NCI-H345 (cell line): ENCODE measurements at regions not wholly inside any gene's neighbourhood (a gene's known extent, or its start where the extent isn't known, plus 50 kb on each side); places are given as distances from the start of the nearest gene placed in this dataset.
"Not testable (repeated sequence)": the region's sequence is repeated elsewhere in the genome, so short reads cannot be mapped to it uniquely, and the experiment has no call there.

Experiments
- DNase-seq: peaks from one replicate; lab custom pipeline; 2025; lab: John Stamatoyannopoulos, UW

GRCh38 chr6:67558985-67559384 lies 1076.1 kb upstream of the ADGRB3 start:
- no peak for DNase-seq

- no peak for DNase-seq
These were observed 1090.1 kb upstream of the ADGRB3 start for GRCh38 chr6:67544851-67545452.

GRCh38 chr6:67541586-67541985 lies 1093.5 kb upstream of the ADGRB3 start:
- no peak for DNase-seq

GRCh38 chr6:67538032-67538431 lies 1097.0 kb upstream of the ADGRB3 start:
- no peak for DNase-seq

GRCh38 chr6:67535946-67536345 lies 1099.1 kb upstream of the ADGRB3 start:
- no peak for DNase-seq

GRCh38 chr6:67506352-67506751 lies 1128.7 kb upstream of the ADGRB3 start:
- no peak for DNase-seq

- no peak for DNase-seq
These were observed 1133.3 kb upstream of the ADGRB3 start for GRCh38 chr6:67501755-67502154.

- no peak for DNase-seq
These were observed 1137.3 kb upstream of the ADGRB3 start for GRCh38 chr6:67497749-67498148.

GRCh38 chr6:67496191-67496590 lies 1138.9 kb upstream of the ADGRB3 start:
- DNase-seq, result no peak

- DNase-seq, result no peak
These were observed 1141.4 kb upstream of the ADGRB3 start for GRCh38 chr6:67493682-67494081.

- no peak for DNase-seq
These were observed 1159.4 kb upstream of the ADGRB3 start for GRCh38 chr6:67475700-67476099.

GRCh38 chr6:67467341-67467740 lies 1167.7 kb upstream of the ADGRB3 start:
- no peak for DNase-seq

- DNase-seq, result not testable (repeated sequence)
These were observed 1172.4 kb upstream of the ADGRB3 start for GRCh38 chr6:67462725-67463124.

- DNase-seq, result no peak
These were observed 1175.5 kb upstream of the ADGRB3 start for GRCh38 chr6:67459556-67459955.

- DNase-seq, result no peak
These were observed 1176.8 kb upstream of the ADGRB3 start for GRCh38 chr6:67458265-67458664.

- no peak for DNase-seq
These were observed 1183.2 kb upstream of the ADGRB3 start for GRCh38 chr6:67451874-67452273.

GRCh38 chr6:67450641-67451040 lies 1184.4 kb upstream of the ADGRB3 start:
- DNase-seq, result no peak

- DNase-seq, result no peak
These were observed 1185.5 kb upstream of the ADGRB3 start for GRCh38 chr6:67449602-67450001.

- DNase-seq, result no peak
These were observed 1202.0 kb upstream of the ADGRB3 start for GRCh38 chr6:67433124-67433523.

- no peak for DNase-seq
These were observed 1204.0 kb upstream of the ADGRB3 start for GRCh38 chr6:67431076-67431475.

- not testable (repeated sequence) for DNase-seq
These were observed 1208.4 kb upstream of the ADGRB3 start for GRCh38 chr6:67426686-67427085.

GRCh38 chr6:67412035-67412434 lies 1223.0 kb upstream of the ADGRB3 start:
- no peak for DNase-seq

- no peak for DNase-seq
These were observed 1224.0 kb upstream of the ADGRB3 start for GRCh38 chr6:67411036-67411435.

- no peak for DNase-seq
These were observed 1240.8 kb upstream of the ADGRB3 start for GRCh38 chr6:67394254-67394653.

GRCh38 chr6:67393356-67393755 lies 1241.7 kb upstream of the ADGRB3 start:
- DNase-seq, result no peak
